ENCODE measurements at regions not wholly inside any gene's neighbourhood (a gene's known extent, or its start where the extent isn't known, plus 50 kb on each side); places are given as distances from the start of the nearest gene placed in this dataset.

GRCh38 chr18:4599312-4599711, 144.2 kb upstream of the DLGAP1 start (continued):
- TF ChIP-seq ZNF174 (CRISPR knock-in tag; IDR thresholded peaks at IDR 0.05) (no peak), CHD7 (IDR thresholded peaks at IDR 0.05; ENCODE audit: low read depth, low read length) (no peak), TCFL5 (CRISPR knock-in tag; conservative IDR thresholded peaks at IDR 0.05) (no peak), HCFC1 (IDR thresholded peaks at IDR 0.05; ENCODE audit: low read depth, low read length) (no peak), SPI1 (IDR thresholded peaks at IDR 0.05; ENCODE audit: borderline replicate concordance, low read depth, low read length) (no peak), NR2C2 (CRISPR knock-in tag; IDR thresholded peaks at IDR 0.05) (no peak), NR2C2 (tag; IDR thresholded peaks at IDR 0.05) (no peak)
